ENCODE measurements at regions not wholly inside any gene's neighbourhood (a gene's known extent, or its start where the extent isn't known, plus 50 kb on each side); places are given as distances from the start of the nearest gene placed in this dataset.
"Not testable (repeated sequence)": the region's sequence is repeated elsewhere in the genome, so short reads cannot be mapped to it uniquely, and the experiment has no call there.

DNA sequence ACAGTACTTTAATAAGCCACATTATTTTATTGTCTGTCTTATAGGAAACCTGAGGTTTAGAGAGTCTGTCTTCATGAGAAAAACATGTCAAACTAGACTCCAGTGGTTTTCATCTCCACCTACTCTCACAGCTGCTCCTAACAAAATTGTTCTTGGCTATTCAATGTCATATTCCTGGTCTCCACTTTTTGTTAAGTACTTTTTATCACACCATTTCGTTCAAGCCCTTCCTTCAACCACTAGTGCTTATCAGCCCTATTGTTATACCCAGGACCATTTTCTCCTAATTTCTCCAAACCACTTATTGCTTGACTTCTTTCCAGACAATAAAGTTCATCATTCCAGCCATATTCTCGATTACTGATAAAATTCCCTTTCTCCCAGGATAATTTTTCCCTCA, 1674.3 kb upstream of the AGA start:
- DNase-seq (ENCODE audit: low read depth): no peak

DNA sequence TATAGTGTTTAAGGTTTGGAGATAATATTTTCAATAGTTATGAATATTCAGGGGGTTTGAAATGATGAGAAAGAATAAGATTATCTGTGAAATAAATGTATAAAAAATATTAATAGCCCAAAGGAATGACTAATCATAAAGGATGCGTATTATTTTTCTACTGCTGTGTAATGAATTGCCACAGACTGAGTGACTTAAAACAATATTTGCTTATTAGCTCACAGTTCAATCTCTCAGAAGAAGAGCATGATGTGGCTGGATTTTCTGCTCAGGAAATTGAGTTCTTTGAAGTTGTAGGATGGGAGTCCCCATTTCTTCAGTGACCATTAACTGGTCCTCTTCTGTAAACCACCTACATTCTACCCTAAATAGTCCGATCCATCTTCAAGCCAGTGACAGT, 1680.8 kb upstream of the AGA start:
- DNase-seq (ENCODE audit: low read depth): no peak

- no peak for DNase-seq (ENCODE audit: low read depth)
Observed at GRCh38 chr4:179124419-179124818, 1682.2 kb upstream of the AGA start.

GRCh38 chr4:179124957-179125356, 1682.7 kb upstream of the AGA start:
- DNase-seq (ENCODE audit: low read depth): no peak

DNA sequence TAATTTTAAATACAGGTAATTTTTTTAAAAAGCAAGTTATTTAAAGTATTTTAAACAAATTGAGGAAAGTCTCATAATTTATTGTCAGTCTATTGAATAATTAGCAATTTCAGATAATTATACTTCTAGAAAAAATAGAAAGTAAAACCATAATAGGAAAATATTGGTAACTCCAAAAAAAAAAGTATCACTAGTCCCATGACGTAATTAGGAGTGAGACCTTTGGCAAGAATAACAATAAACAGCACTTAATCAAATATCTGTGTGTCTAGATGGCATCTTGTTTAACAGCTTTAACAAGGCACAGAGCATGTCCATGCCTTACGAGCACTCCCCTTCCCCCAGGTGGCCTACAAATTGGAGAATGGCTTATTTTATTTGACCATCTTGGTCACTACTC, 1683.6 kb upstream of the AGA start:
- no peak for DNase-seq (ENCODE audit: low read depth)

DNA sequence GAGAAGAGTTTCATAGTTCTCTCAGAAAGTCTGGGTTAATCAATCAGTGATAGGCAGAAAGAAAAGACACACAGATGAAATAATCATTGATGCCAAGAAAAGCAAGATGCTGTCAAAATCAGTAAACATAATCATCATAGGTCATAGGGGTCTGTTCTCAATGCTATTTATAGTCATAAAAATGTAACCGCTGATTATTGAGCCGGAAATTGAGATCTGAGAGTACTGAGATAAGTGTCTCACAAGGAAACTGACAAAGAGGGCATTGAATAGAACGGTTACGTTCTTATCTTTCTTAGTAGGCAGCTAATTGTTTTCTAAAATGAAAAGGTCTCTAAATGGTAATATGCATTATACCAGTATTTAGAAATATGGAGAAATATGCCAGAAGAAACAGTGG, 1686.1 kb upstream of the AGA start:
- DNase-seq (ENCODE audit: low read depth): no peak

DNA sequence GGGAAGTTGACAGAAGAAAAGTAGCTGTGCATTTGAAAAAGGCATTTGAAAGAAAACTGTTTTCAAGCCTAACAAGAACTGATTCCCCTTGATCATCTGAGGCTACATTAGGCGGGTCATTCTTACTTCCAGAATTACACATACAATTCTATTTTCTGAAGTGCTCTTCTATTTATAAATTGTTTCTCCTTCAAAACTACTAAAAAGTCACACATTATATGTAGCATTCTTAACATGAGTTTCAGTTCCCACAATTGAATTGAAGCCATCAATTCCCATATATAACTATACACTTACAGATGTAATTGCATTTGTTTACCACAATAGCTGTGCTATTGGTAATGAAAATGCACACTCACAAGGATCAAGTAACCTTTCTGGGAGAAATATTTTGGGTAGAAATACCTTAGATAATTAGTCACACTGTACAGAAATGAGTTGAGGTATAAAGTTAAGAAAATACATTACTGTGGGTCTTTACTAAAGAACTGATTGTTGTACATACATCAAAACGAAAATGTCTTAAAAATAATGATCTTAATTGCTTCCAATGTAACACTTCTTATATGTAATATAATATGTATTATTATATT, 1688.0 kb upstream of the AGA start:
- no peak for DNase-seq (ENCODE audit: low read depth)

- no peak for DNase-seq (ENCODE audit: low read depth)
Observed at GRCh38 chr4:179145746-179146525, 1703.7 kb upstream of the AGA start.

DNA sequence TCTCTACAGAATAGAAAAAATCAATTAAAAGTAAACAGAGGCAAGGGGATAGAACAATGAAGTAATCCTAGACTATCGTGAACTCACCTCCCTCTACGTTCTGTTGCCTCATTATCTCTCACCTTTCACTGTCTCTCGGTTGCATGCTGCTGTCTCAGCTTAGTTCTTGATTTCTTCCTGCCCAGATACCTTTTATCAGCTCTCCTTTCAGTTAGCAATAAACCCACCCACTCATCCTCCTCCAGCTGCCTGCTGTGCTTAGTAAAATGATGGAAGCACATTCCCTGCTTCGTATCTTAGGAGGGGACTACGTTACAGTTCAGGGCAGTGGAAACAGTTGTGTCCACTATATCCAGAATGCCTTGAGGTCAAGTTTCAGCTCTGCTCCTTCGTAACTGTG, 1709.5 kb upstream of the AGA start:
- DNase-seq (ENCODE audit: low read depth): no peak

DNA sequence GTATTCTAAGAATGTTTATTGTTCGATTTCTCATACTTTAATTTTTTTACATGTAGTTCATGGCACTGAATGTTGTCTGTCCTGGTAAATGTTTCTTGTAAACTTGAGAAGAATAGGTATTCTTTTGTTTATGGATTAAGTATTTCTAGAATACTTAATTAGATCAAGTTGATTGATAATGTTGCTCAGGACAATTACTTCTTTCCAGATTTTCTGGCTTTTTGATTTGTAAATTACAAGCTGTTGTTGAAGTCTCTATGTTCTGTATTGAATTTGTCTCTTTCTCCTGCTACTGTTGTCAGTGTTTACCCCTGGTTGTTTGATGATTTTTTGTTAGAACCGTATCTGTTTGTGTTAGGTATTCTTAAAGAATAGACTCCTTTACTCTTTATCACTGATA, 1720.9 kb upstream of the AGA start:
- DNase-seq (ENCODE audit: low read depth): no peak

DNA sequence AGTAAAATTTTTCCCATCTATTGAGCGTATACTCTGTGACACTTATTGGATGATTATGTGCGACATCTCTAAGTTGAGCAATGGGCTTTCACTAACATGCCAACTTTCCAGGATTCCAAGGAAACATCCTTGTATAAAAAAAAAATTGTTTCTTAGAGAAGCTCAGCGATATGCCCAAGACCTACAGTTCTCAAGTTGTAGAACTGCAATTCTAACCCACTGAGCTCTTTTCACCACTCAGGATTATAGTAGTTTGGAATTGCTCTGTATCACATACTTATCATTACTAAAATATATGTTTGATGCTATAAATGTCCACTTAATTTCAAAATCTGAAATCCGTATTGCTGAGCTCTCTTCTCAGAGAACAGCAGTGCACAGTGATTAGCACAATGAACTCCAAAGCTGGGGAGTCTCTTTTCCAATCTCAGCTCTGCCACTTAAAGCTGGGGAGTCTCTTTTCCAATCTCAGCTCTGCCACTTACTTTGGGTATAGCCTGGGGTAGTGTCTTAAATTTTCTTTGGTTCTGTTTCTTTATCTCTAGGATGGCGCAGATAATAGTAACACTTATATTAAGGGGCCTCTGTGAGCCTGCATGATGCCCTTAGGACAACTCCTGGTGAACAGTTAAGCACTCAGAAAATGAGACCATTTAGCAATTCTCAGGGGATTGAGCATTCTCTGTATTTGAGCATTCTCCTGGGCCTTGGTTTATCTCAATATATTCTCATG, 1722.2 kb upstream of the AGA start:
- DNase-seq (ENCODE audit: low read depth): no peak

DNA sequence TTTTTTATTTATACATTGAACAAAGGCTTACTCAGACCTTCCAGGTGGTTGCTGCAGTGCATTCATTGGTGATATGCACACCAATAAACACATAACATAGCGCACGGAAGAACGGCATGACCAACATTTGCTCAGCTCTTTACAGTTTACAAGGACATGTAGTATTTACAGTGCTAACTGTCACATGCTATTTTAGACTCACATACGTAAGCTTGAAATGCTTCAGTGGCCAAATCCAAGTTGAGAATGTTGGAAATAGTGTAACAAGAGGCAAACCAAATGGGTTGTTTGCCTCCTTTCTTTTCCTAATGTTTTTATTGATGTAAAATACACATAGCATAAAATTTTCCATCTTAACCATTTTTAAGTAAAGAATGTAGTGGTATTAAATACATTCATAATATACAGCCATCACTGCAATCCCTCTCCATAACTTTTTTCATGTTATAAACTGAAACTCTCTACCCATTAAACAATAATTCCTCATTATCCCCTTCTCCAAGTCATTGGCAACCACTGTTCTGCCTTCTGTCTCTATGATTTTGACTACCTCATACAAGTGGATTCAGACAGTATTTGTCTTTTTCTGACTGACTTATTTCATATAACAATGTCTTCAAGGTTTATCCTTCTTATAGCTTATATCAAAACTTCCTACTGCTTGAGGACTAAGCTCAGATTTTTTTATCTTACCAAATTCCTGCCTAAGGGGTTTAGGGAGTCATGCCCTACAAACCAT, 1722.9 kb upstream of the AGA start:
- DNase-seq (ENCODE audit: low read depth): no peak

DNA sequence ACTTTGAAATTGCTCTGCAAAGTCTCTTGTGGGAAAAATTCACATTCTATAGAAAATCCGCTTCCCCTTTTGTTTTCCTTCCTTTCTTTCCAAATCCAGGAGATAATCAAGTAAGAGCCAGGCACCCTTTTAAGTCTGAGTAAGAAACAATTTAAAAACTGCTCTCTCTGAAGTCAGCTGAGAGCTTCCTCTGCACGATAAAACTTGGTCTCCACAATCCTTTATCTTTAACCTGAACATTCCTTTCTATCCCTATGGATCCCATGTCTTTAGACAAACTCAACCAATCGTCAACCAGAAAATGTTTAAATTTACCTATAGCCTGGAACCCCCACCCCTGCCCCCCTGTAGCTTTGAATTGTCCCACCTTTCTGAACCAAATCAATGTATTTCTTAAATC, 1723.6 kb upstream of the AGA start:
- DNase-seq (ENCODE audit: low read depth): no peak

GRCh38 chr4:179170308-179170707, 1728.1 kb upstream of the AGA start:
- DNase-seq (ENCODE audit: low read depth): not testable (repeated sequence)

- no peak for DNase-seq (ENCODE audit: low read depth)
Observed at GRCh38 chr4:179182741-179183140, 1740.5 kb upstream of the AGA start.

- no peak for DNase-seq (ENCODE audit: low read depth)
Observed at GRCh38 chr4:179195887-179196286, 1753.7 kb upstream of the AGA start.

GRCh38 chr4:179196511-179196910, 1754.3 kb upstream of the AGA start:
- DNase-seq (ENCODE audit: low read depth): no peak

GRCh38 chr4:179200681-179201080, 1758.4 kb upstream of the AGA start:
- DNase-seq (ENCODE audit: low read depth): no peak

DNA sequence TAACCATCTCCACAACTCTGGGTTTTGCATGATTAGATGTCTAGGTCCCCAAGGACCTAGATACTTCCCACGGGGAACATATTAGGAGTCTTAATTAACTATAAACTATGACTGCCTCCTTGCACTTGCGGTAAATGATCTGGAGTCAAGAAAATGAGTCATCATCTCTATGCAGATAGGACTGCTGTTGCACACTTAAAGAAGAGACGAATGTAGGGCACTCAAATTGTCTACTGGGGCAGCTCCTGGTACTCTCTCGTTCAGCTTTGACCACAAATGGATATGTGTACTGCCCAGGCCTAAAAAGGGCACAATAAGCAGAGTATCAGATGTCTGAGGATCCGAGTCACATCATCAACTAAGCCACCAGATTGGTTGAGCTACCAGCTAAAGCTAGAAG, 1783.4 kb upstream of the AGA start:
- DNase-seq (ENCODE audit: low read depth): no peak

- no peak for DNase-seq (ENCODE audit: low read depth)
Observed at GRCh38 chr4:179248821-179249220, 1806.6 kb upstream of the AGA start.

- no peak for DNase-seq (ENCODE audit: low read depth)
Observed at GRCh38 chr4:179268791-179269190, 1826.6 kb upstream of the AGA start.

DNA sequence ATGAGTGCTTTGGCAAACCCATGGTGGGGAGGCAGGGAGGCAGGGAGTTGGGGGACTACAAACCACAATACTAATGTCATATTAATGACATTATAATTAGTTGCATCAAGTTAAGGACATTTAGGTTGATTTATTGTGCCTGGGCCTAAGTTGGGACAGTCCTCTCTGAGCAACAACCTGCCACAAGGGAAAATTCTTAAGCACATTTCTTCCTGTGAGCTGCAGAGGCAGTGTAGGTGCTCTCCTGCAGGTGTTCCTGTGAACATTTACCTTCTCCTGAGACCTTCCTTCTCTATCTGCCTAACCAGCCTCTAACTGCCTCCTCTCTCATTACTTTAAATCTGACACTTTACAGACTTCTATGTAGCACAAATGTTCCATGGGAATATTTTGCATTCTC, 1830.0 kb upstream of the AGA start:
- DNase-seq (ENCODE audit: low read depth): no peak

GRCh38 chr4:179278647-179279046, 1836.4 kb upstream of the AGA start:
- DNase-seq (ENCODE audit: low read depth): no peak
